ENCODE measurements at regions not wholly inside any gene's neighbourhood (a gene's known extent, or its start where the extent isn't known, plus 50 kb on each side); places are given as distances from the start of the nearest gene placed in this dataset.

DNA sequence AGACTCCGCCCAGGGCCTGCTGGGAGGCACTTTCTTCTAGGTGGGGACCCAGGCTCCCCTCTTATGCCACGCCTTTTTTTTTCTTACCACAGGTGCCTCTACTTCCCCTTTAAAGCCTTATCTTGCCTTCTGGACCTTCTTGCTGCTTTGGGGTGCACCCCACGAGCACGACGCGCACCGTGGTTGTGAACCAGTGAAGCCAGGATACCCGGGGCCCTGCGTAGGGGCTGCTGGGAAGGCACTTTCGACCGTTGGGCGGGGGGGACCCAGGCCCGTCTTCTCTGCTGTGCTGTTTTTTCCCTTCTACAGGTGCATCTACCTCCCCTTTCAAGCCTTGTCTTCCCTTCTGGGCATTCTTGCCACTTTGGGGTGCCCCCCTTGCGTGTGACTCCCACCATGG is 305.4 kb downstream of the ALG10 start:
- ChIA-PET POLR2A (no interaction called here), CTCF (ENCODE audit: low intra/inter-chr PET ratio, low total read pairs) (no interaction called here)
- TF ChIP-seq, protein P1, sequence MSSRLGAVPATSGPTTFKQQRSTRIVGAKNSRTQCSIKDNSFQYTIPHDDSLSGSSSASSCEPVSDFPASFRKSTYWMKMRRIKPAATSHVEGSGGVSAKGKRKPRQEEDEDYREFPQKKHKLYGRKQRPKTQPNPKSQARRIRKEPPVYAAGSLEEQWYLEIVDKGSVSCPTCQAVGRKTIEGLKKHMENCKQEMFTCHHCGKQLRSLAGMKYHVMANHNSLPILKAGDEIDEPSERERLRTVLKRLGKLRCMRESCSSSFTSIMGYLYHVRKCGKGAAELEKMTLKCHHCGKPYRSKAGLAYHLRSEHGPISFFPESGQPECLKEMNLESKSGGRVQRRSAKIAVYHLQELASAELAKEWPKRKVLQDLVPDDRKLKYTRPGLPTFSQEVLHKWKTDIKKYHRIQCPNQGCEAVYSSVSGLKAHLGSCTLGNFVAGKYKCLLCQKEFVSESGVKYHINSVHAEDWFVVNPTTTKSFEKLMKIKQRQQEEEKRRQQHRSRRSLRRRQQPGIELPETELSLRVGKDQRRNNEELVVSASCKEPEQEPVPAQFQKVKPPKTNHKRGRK (CRISPR knock-in tag; IDR thresholded peaks at IDR 0.05), result no peak
- TF ChIP-seq ZSCAN9 (CRISPR knock-in tag; IDR thresholded peaks at IDR 0.05; ENCODE audit: borderline replicate concordance), result no peak
- no peak for TF ChIP-seq ZNF354B (CRISPR knock-in tag; IDR thresholded peaks at IDR 0.05)
- TF ChIP-seq NR3C1 (CRISPR knock-in tag; IDR thresholded peaks at IDR 0.05), result no peak
- TF ChIP-seq, protein P2, sequence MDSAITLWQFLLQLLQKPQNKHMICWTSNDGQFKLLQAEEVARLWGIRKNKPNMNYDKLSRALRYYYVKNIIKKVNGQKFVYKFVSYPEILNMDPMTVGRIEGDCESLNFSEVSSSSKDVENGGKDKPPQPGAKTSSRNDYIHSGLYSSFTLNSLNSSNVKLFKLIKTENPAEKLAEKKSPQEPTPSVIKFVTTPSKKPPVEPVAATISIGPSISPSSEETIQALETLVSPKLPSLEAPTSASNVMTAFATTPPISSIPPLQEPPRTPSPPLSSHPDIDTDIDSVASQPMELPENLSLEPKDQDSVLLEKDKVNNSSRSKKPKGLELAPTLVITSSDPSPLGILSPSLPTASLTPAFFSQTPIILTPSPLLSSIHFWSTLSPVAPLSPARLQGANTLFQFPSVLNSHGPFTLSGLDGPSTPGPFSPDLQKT (CRISPR knock-in tag; IDR thresholded peaks at IDR 0.05; ENCODE audit: borderline replicate concordance), result no peak
- TF ChIP-seq CEBPB (IDR thresholded peaks at IDR 0.05; ENCODE audit: borderline replicate concordance, low read depth, low read length), result no peak
- no peak for TF ChIP-seq U2AF2 (IDR thresholded peaks at IDR 0.05; ENCODE audit: low read depth, low read length)
- no peak for TF ChIP-seq ZNF790 (CRISPR knock-in tag; IDR thresholded peaks at IDR 0.05; ENCODE audit: borderline replicate concordance)
- no peak for TF ChIP-seq POLR2A (IDR thresholded peaks at IDR 0.05; ENCODE audit: insufficient read depth in 1 of 2, low read depth in 2 of 2, low read length in 2 of 2)
- no peak for TF ChIP-seq GABPB1 (CRISPR knock-in tag; IDR thresholded peaks at IDR 0.05)
- no peak for TF ChIP-seq YEATS2 (CRISPR knock-in tag; IDR thresholded peaks at IDR 0.05; ENCODE audit: borderline replicate concordance)
- TF ChIP-seq, protein P3, sequence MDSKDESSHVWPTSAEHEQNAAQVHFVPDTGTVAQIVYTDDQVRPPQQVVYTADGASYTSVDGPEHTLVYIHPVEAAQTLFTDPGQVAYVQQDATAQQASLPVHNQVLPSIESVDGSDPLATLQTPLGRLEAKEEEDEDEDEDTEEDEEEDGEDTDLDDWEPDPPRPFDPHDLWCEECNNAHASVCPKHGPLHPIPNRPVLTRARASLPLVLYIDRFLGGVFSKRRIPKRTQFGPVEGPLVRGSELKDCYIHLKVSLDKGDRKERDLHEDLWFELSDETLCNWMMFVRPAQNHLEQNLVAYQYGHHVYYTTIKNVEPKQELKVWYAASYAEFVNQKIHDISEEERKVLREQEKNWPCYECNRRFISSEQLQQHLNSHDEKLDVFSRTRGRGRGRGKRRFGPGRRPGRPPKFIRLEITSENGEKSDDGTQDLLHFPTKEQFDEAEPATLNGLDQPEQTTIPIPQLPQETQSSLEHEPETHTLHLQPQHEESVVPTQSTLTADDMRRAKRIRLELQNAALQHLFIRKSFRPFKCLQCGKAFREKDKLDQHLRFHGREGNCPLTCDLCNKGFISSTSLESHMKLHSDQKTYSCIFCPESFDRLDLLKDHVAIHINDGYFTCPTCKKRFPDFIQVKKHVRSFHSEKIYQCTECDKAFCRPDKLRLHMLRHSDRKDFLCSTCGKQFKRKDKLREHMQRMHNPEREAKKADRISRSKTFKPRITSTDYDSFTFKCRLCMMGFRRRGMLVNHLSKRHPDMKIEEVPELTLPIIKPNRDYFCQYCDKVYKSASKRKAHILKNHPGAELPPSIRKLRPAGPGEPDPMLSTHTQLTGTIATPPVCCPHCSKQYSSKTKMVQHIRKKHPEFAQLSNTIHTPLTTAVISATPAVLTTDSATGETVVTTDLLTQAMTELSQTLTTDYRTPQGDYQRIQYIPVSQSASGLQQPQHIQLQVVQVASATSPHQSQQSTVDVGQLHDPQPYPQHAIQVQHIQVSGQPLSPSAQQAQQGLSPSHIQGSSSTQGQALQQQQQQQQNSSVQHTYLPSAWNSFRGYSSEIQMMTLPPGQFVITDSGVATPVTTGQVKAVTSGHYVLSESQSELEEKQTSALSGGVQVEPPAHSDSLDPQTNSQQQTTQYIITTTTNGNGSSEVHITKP (CRISPR knock-in tag; IDR thresholded peaks at IDR 0.05; ENCODE audit: low read depth), result no peak
- no peak for TF ChIP-seq HOXD1 (CRISPR knock-in tag; IDR thresholded peaks at IDR 0.05)
- no peak for TF ChIP-seq NKX3-1 (CRISPR knock-in tag; IDR thresholded peaks at IDR 0.05)
- TF ChIP-seq MYC (CRISPR knock-in tag; IDR thresholded peaks at IDR 0.05; ENCODE audit: borderline replicate concordance), result no peak
- TF ChIP-seq RXRA (CRISPR knock-in tag; IDR thresholded peaks at IDR 0.05), result no peak
- TF ChIP-seq NFIC (IDR thresholded peaks at IDR 0.05; ENCODE audit: low read length), result no peak
- TF ChIP-seq CCDC6 (CRISPR knock-in tag; IDR thresholded peaks at IDR 0.05), result no peak
- no peak overlapping the region for H3K4me3 ChIP-seq (replicated peaks in 1 of 3; ENCODE audit: insufficient read depth in 1 of 3, low read depth in 2 of 3, low read length in 3 of 3)
- BruUV-seq (replicated peaks), result no TSS peak
- DNase-seq (ENCODE audit: low spot score) (no peak), FAIRE-seq (no peak), ATAC-seq (no peak)
- no peak overlapping the region for H2AFZ ChIP-seq (ENCODE audit: low read length)
- no peaks in the 10 kb centered on the region for H3K79me2 ChIP-seq (ENCODE audit: insufficient read depth, low read length)
- H3K27me3 ChIP-seq (ENCODE audit: control insufficient read depth in 1 of 2, insufficient read depth in 2 of 2, low read length in 2 of 2), result peaks cover 1 to 17% of the 10 kb centered on the region in 2 experiments
- H3K4me2 ChIP-seq (ENCODE audit: low read depth, low read length), result no peak overlapping the region
- H3K4me1 ChIP-seq (ENCODE audit: insufficient read depth, low read length), result no peaks in the 10 kb centered on the region
- H3K9ac ChIP-seq (ENCODE audit: insufficient read depth, low read depth, low read length), result no peak overlapping the region
- no peaks in the 10 kb centered on the region for H3K9me3 ChIP-seq (ENCODE audit: low read length)
- no peak overlapping the region for H3K27ac ChIP-seq (ENCODE audit: extremely low read length, insufficient read depth, low read length)
- intact Hi-C loops (cut with micrococcal nuclease; ENCODE audit: unreplicated experiment), result no loop called here
- no peaks in the 10 kb centered on the region for H4K20me1 ChIP-seq (ENCODE audit: insufficient read depth, low read length)
- H3K36me3 ChIP-seq (replicated peaks in 1 of 2; ENCODE audit: control insufficient read depth in 1 of 2, insufficient read depth in 2 of 2, low read length in 2 of 2), result no peaks in the 10 kb centered on the region
- in situ Hi-C loops (cut with HindIII; ENCODE audit: extremely low pct_ligation_motif_present, low pct_unique_long_range_greater_than_20kb), result no loop called here
- WGBS (ENCODE audit: low lambda C conversion rate), result 1% methylated on average over 14 of the region's 14 CpGs

Measured in HepG2 (cell line).